ENCODE measurements at regions not wholly inside any gene's neighbourhood (a gene's known extent, or its start where the extent isn't known, plus 50 kb on each side); places are given as distances from the start of the nearest gene placed in this dataset.

DNA sequence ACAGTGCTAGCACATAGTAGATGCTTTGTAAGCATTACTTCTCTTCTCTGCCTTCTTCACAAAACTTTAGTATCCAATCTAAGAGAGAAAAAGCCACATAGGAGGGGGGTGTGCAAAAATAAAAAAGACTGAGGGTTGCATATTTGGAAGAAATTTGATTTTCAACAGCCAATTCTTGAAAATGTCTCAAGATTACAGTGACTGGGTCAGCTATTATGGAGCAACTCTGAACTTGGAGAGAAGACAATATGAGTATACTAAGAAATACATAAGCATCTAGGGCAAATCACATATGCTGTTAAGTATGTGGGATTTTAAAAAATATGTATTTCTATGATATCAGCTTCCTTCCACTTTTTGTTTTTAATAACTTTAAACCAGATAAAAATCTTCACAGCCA is 196.6 kb upstream of the GOLIM4 start:
- H3K4me3 ChIP-seq (ENCODE audit: low read depth, low read length) = no peak overlapping the region
- TF ChIP-seq CTCF (IDR thresholded peaks at IDR 0.05; ENCODE audit: low read depth, low read length) = no peak

GRCh38 chr3:168289471-168290008 is 193.8 kb upstream of the GOLIM4 start:
- no peak for TF ChIP-seq CTCF (IDR thresholded peaks at IDR 0.05; ENCODE audit: low read depth, low read length)
- no peak overlapping the region for H3K4me3 ChIP-seq (ENCODE audit: low read depth, low read length)

DNA sequence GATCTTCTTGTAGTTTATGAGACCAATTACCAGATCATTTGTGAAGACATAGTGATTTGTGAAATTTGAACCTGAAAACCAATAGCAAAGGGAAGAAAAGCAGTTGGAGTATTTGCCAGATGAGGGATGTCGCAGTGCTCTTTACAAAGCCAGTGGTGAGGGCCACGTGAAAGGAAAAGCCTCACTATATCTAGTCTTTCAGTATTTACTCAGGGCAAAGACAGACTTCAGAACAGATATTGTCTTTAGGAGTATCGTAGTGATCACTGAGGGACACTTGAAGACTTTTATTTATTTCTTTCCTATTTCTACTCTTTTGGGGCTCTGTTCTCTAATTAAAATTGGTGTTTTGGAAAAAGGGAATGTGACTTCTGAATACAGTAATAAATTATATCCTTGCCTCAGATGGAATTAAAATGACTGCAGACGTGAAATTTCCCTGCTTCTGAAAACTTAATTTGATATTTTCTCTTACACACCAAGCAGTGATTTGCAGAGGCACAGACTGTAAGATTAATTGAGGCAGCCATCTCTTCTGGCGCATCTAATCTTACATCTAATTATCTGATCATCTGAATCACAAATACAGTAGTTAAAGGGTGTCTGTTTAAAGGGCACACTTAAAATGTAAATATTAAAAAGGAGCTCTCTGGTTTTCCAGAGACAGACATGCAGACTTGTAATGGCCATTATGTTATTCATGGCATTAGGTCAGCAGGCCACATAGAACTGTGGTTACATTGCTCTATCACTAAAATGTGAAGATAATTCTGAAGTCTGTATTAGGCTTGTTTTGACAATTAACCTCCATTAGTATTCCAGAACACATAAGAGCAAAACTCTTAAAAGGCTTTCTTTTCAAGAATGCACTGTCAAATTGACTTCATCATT is 193.0 kb upstream of the GOLIM4 start:
- H3K4me3 ChIP-seq (ENCODE audit: low read depth, low read length) = no peak overlapping the region
- TF ChIP-seq CTCF (IDR thresholded peaks at IDR 0.05; ENCODE audit: low read depth, low read length) = no peak

DNA sequence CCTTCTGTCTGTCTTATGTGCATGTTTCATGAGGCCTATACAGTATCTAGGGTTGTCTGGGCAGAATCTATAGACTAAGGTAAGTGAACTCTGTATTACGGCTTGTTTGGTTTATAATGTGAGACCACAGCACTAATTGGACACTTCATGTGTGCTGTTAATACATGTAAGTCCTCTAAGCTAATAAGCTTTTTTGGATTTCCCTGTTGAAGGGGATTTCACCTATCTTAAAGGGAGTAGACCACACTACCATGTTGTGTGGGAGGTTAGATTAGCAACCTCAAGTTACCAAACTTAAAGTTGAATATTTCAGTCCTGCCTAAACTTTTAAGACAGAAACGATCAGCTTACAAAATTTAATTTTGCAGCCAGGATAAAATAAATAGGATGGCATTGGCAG is 189.8 kb upstream of the GOLIM4 start:
- H3K4me3 ChIP-seq (ENCODE audit: low read depth, low read length) = no peak overlapping the region
- TF ChIP-seq CTCF (IDR thresholded peaks at IDR 0.05; ENCODE audit: low read depth, low read length) = no peak

DNA sequence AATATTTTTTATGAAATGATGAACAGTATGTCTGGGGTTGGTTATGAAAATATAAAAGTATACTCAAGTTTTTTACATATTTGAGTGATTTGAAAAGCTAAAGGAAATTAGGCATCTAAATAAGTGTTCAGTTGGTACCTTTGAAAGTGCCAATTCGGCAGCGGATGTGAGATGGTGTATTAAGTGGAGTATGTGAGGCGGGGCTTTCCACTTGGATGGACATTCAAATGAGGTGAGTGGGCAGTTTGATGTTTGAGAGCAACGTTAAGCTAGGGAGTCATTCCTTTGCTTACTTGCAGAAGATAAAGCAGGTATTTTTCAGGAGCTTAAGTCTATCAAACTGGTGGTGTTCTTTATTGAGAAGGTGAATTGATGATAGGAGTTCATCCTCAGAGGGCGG is 189.0 kb upstream of the GOLIM4 start:
- no peak for TF ChIP-seq CTCF (IDR thresholded peaks at IDR 0.05; ENCODE audit: low read depth, low read length)
- H3K4me3 ChIP-seq (ENCODE audit: low read depth, low read length) = no peak overlapping the region

DNA sequence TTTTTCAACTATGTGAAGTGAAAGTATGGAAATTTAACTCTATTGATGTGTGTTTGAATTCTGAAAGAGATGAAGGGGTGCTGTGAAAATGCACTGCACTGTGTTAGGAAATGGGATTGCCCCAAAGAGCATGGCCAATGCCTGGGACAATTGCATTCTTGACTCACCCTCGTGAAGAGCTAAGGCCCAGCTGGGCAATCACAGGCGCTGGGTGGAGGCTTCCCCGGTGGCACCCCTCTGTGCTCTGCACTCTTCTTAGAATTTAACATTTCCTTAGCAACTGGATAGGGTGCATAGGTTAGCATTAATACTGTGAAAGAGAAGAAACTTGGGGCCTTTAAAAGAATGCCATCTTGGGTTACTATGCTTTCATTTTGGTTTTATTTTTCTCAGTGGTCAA is 179.9 kb upstream of the GOLIM4 start:
- no peak overlapping the region for H3K4me3 ChIP-seq (ENCODE audit: low read depth, low read length)
- no peak for TF ChIP-seq CTCF (IDR thresholded peaks at IDR 0.05; ENCODE audit: low read depth, low read length)

GRCh38 chr3:168273917-168274316 is 178.2 kb upstream of the GOLIM4 start:
- no peak overlapping the region for H3K4me3 ChIP-seq (ENCODE audit: low read depth, low read length)
- TF ChIP-seq CTCF (IDR thresholded peaks at IDR 0.05; ENCODE audit: low read depth, low read length) = no peak
